LoVo (cell line): ENCODE measurements at regions not wholly inside any gene's neighbourhood (a gene's known extent, or its start where the extent isn't known, plus 50 kb on each side); places are given as distances from the start of the nearest gene placed in this dataset.
A peak's percentile ranks its signal among the peaks of the same experiment; 100 is the strongest.

Source experiments
- DNase-seq: peaks from one replicate; pipeline ENCODE4 v3.0.0-alpha.2; 2016; ENCODE audit warnings: low spot score

GRCh38 chr16:82240111-82240510 is 70.1 kb upstream of the MPHOSPH6 start:
- DNase-seq: no peak

- no peak for DNase-seq
Observed at GRCh38 chr16:82236875-82237274, 66.9 kb upstream of the MPHOSPH6 start.

GRCh38 chr16:82236415-82236814 is 66.4 kb upstream of the MPHOSPH6 start:
- no peak for DNase-seq

- DNase-seq: no peak
Observed at GRCh38 chr16:82232806-82233205, 62.8 kb upstream of the MPHOSPH6 start.

- peak; percentile 14 for DNase-seq
Observed at GRCh38 chr16:82231008-82231787, 61.2 kb upstream of the MPHOSPH6 start.

- DNase-seq: peak; percentile 77
Observed at GRCh38 chr16:82229800-82230619, 60.0 kb upstream of the MPHOSPH6 start.

GRCh38 chr16:82226327-82226726 is 56.3 kb upstream of the MPHOSPH6 start:
- DNase-seq: no peak

- no peak for DNase-seq
Observed at GRCh38 chr16:82224821-82225220, 54.8 kb upstream of the MPHOSPH6 start.

GRCh38 chr16:82220541-82220940 is 50.5 kb upstream of the MPHOSPH6 start:
- no peak for DNase-seq
